ENCODE measurements at regions not wholly inside any gene's neighbourhood (a gene's known extent, or its start where the extent isn't known, plus 50 kb on each side); places are given as distances from the start of the nearest gene placed in this dataset.

DNA sequence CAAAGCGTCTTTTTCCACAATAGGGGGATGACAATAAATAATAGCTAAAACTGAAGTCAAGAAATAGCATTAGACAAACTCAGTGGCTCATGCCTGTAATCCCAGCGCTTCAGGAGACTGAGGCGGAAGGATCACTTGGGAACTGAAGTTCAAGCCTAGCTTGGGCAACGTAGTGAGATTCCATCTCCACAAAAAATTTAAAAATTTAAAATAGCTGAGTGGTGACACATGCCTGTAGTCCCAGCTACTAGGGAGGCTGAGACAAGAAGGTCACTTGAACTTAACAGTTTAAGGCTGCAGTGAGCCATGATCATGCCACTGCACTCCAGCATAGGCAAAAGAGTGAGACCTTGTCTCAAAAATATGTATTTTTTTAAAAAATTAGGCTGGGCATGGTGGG lies 107.9 kb downstream of the AKR1D1 start:
- H2AFZ ChIP-seq (replicated peaks; ENCODE audit: low read length, poor library complexity) = no peak overlapping the region
- H3K56ac ChIP-seq (ENCODE audit: extremely low read depth, insufficient read depth, low read length) = no peak overlapping the region
- no peak overlapping the region for H3K9ac ChIP-seq (ENCODE audit: low read depth, low read length)
- H3K4me1 ChIP-seq (ENCODE audit: control insufficient read depth, insufficient read depth, low read length) = no peaks in the 10 kb centered on the region
- no peak overlapping the region for H2BK5ac ChIP-seq (ENCODE audit: low read depth, low read length, poor library complexity, severe bottlenecking)
- no TSS peak for BruUV-seq (replicated peaks)
- ATAC-seq (ENCODE audit: low read depth) (no peak), DNase-seq (no peak)
- no peaks in the 10 kb centered on the region for H3K9me1 ChIP-seq (ENCODE audit: insufficient read depth, low read length)
- H3K23ac ChIP-seq (ENCODE audit: low read depth, low read length) = no peak overlapping the region
- H2BK120ac ChIP-seq (ENCODE audit: low read depth, low read length) = no peak overlapping the region
- no peak overlapping the region for H4K5ac ChIP-seq (ENCODE audit: low read depth, low read length)
- no peak overlapping the region for H3K18ac ChIP-seq (ENCODE audit: low read depth, low read length)
- H3K27me3 ChIP-seq (ENCODE audit: control insufficient read depth, insufficient read depth, low read length) = no peaks in the 10 kb centered on the region
- H3K36me3 ChIP-seq (ENCODE audit: control insufficient read depth, insufficient read depth, low read length) = no peaks in the 10 kb centered on the region
- no peak overlapping the region for H2AK9ac ChIP-seq (replicated peaks; ENCODE audit: low read depth, low read length, poor library complexity)
- no peak overlapping the region for H3K4me3 ChIP-seq (ENCODE audit: insufficient read depth, low read depth, low read length)
- in situ Hi-C loops (cut with MboI; ENCODE audit: low sequenced_read_pairs) (no loop called here), dilution Hi-C loops (cut with HindIII; ENCODE audit: low sequenced_read_pairs, unreplicated experiment) (no loop called here), intact Hi-C loops (cut with micrococcal nuclease) (no loop called here)
- TF ChIP-seq NFE2L2 (IDR thresholded peaks at IDR 0.05; ENCODE audit: low read depth, low read length) (no peak), MAFK (IDR thresholded peaks at IDR 0.05; ENCODE audit: low read depth, low read length) (no peak), RAD21 (IDR thresholded peaks at IDR 0.05; ENCODE audit: low read length) (no peak), CHD1 (IDR thresholded peaks at IDR 0.05; ENCODE audit: low read depth, low read length) (no peak), RFX5 (IDR thresholded peaks at IDR 0.05; ENCODE audit: low read depth, low read length) (no peak), MXI1 (IDR thresholded peaks at IDR 0.05; ENCODE audit: borderline replicate concordance, low read depth, low read length) (no peak), FOS (IDR thresholded peaks at IDR 0.05; ENCODE audit: low read depth, low read length) (no peak), POLR2A (IDR thresholded peaks at IDR 0.05; ENCODE audit: low read depth, low read length) (no peak), MAZ (IDR thresholded peaks at IDR 0.05; ENCODE audit: borderline replicate concordance, low read depth, low read length) (no peak), CEBPB (IDR thresholded peaks at IDR 0.05; ENCODE audit: low read depth, low read length) (no peak)
- TF ChIP-seq, protein P1, sequence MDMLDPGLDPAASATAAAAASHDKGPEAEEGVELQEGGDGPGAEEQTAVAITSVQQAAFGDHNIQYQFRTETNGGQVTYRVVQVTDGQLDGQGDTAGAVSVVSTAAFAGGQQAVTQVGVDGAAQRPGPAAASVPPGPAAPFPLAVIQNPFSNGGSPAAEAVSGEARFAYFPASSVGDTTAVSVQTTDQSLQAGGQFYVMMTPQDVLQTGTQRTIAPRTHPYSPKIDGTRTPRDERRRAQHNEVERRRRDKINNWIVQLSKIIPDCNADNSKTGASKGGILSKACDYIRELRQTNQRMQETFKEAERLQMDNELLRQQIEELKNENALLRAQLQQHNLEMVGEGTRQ (IDR thresholded peaks at IDR 0.05; ENCODE audit: low read depth, low read length) = no peak
- TF ChIP-seq, protein P2, sequence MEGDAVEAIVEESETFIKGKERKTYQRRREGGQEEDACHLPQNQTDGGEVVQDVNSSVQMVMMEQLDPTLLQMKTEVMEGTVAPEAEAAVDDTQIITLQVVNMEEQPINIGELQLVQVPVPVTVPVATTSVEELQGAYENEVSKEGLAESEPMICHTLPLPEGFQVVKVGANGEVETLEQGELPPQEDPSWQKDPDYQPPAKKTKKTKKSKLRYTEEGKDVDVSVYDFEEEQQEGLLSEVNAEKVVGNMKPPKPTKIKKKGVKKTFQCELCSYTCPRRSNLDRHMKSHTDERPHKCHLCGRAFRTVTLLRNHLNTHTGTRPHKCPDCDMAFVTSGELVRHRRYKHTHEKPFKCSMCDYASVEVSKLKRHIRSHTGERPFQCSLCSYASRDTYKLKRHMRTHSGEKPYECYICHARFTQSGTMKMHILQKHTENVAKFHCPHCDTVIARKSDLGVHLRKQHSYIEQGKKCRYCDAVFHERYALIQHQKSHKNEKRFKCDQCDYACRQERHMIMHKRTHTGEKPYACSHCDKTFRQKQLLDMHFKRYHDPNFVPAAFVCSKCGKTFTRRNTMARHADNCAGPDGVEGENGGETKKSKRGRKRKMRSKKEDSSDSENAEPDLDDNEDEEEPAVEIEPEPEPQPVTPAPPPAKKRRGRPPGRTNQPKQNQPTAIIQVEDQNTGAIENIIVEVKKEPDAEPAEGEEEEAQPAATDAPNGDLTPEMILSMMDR (conservative IDR thresholded peaks at IDR 0.05; ENCODE audit: low read depth, low read length) = no peak
- H3K79me1 ChIP-seq (ENCODE audit: low read depth in 1 of 2, low read length in 2 of 2) = no peaks in the 10 kb centered on the region
- H4K91ac ChIP-seq (ENCODE audit: insufficient read depth, low read depth, low read length) = no peak overlapping the region
- no peak overlapping the region for H4K8ac ChIP-seq (ENCODE audit: low read depth in 2 of 2, low read length in 2 of 2)
- no peak overlapping the region for H3K27ac ChIP-seq (ENCODE audit: insufficient read depth, low read length)
- no peak overlapping the region for H2BK20ac ChIP-seq (ENCODE audit: low read depth, low read length)
- H3K4me2 ChIP-seq (ENCODE audit: low read depth, low read length) = no peak overlapping the region
- H3K9me3 ChIP-seq (ENCODE audit: control insufficient read depth, insufficient read depth, low read length) = peaks cover 6% of the 10 kb centered on the region
- no peak overlapping the region for H3K4ac ChIP-seq (ENCODE audit: low read depth, low read length)
- H3K14ac ChIP-seq (replicated peaks; ENCODE audit: low read depth, low read length) = no peak overlapping the region
- H2BK15ac ChIP-seq (ENCODE audit: low read depth, low read length) = no peak overlapping the region
- ChIA-PET POLR2A (ENCODE audit: unreplicated experiment) (no interaction called here), CTCF (no interaction called here)
- 20% methylated on average over 1 of the region's 4 CpGs; no CpG with 5 or more reads in 1 of the 2 experiments for WGBS, 2 experiments (ENCODE audit: extremely low coverage in 2 of 2, insufficient read length in 1 of 2)
- no peak overlapping the region for H2AK5ac ChIP-seq (ENCODE audit: low read depth, low read length)
- no peaks in the 10 kb centered on the region for H4K20me1 ChIP-seq (ENCODE audit: insufficient read depth, low read length)

Data from IMR-90 (cell line).